ENCODE measurements at regions not wholly inside any gene's neighbourhood (a gene's known extent, or its start where the extent isn't known, plus 50 kb on each side); places are given as distances from the start of the nearest gene placed in this dataset.
"Not testable (repeated sequence)": the region's sequence is repeated elsewhere in the genome, so short reads cannot be mapped to it uniquely, and the experiment has no call there.

GRCh38 chr2:111252436-111252835, 131.7 kb downstream of the BCL2L11 start:
- DNase-seq: no peak

DNA sequence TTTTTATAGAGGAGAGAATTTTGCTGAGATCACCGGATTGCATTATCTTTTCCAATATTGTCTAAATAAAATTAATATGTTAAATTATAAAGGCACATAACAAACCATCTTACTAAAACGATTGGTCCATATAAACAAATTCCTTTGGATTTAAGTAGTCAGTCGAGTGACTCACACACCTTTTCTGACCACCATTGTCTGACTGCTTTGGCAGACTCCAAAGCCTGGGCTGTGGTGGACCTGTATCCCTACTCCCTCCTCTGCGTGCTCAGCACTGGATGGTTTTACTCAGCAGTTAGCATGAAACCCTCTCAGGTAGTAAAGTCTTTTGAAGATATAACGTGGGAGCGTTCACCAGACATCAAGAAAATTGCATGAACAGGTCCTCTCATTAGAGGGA, 134.2 kb downstream of the BCL2L11 start:
- DNase-seq: not testable (repeated sequence)

GRCh38 chr2:111256628-111257027, 135.9 kb downstream of the BCL2L11 start:
- not testable (repeated sequence) for DNase-seq

DNA sequence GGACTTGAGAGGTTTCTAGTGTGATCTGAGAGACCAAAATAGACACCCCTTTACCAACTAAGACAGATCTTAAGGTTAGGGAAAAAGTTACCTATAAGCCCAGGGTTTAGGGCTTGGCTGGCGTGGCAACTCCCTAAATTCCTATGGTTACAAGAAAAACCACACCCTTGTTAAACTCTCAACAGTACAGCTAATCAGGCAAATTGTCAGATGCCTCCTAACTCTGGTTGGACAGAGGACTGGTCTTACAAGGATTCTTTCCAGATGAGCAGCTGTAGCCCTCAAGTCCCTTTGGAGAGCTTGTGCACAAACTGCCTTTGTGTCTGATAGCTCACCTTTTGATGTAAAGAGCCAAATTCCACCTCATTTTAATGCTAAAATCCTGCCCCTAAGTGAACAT, 136.9 kb downstream of the BCL2L11 start:
- not testable (repeated sequence) for DNase-seq

- not testable (repeated sequence) for DNase-seq
Observed at GRCh38 chr2:111258318-111258717, 137.6 kb downstream of the BCL2L11 start.

DNA sequence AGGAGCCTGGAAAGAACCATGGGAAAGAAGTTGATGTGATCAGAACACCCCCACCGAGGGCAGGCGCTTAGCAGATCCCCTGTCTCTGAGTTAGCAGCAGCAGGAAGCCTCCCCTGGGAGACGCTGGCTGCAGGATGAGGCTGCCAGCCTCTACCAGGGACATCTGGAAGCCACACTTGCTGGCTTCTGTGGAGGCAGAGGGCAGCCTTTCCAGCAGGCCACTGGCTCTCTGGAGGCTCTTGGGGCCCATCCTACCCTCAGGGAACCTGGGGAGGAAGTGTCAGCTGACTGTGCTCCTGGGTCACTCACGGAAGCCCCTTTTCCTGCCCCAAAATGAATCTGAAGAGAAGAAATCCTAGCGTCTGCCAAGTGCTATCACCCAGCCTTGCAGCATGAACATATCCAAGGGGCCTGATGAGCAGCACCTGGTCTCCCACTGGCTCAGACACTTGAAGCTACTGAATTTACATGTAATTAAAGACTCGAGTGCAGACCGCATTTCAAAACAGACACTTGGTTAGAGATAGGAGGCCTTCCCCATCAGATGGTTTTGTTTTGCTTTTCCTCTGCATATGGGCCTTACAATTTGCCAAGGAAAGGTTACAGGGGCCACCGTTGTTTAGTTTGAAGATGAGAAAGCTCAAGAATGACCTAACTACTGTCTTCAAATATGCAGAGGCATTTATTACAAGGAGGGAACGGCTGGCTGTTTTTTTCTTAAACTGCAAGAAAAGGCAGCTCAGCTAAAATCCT, 142.1 kb downstream of the BCL2L11 start:
- DNase-seq: not testable (repeated sequence)

DNA sequence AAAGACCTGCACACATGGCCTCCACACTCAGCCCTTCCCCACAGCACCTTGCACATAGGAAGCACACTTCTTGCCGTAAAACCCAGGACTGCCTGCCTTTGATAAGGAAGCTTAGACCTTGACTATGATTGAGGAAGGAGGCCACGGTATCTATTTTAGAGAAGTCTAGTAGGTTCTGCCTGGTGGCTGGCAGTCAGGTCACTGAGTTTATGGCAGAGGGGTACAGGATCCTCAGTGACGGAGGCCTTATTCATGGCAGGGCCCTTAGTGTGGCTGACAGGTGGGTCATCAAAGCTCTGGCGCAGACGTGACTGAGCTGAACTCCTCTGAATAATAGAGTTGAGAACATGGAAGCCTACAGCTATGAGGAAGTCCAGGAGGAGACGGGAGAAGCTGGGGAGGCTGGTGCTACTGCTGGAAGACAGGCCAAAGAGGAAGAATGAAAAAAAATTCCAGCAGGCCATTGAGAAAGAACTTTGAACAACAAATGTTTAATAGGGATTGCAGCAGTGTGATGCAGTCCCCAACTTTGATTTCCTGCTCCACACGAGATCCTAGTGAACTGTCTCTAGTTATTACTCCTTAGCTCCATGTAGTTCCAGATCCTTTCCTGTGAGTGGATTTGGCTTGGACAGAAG, 142.8 kb downstream of the BCL2L11 start:
- DNase-seq: not testable (repeated sequence)

DNA sequence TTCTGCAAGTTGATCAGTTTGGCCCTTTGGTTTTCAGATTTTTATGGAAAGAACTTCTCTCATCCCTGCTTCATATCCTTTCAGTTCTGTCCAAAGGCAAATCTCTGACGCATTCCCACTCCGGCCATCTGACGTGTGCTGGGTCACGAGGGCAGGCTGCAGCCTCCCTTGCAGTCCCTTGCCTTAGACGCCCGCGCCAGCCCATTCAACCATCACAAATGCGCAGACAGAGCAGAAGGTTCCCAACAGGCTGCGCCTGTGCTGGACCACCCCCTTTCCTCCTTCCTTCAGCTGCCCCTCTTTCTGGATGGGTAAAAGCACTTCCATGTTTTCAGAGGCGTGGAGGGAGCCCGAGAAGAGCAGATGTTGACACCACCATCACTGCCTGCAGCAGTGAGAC, 144.2 kb downstream of the BCL2L11 start:
- not testable (repeated sequence) for DNase-seq

DNA sequence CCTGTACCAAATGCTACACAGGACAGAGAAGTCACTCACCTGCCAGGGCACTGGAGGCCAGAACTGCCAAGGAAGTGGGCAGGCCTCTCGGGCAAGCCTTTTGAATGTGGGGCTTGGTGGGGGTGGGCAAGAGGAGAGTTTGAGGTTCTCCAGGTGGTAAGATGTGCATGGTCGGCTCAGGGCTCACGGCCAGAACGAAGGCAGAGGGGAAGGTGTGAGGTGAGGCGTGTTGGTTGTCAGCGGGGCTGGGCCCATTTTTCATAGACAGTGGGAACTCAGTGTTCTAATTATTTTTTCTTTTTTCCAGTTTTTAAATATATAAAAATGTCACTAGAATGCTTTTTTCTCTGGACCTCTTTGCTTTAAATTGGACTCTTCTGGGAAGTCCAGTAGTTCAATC, 145.8 kb downstream of the BCL2L11 start:
- not testable (repeated sequence) for DNase-seq

DNA sequence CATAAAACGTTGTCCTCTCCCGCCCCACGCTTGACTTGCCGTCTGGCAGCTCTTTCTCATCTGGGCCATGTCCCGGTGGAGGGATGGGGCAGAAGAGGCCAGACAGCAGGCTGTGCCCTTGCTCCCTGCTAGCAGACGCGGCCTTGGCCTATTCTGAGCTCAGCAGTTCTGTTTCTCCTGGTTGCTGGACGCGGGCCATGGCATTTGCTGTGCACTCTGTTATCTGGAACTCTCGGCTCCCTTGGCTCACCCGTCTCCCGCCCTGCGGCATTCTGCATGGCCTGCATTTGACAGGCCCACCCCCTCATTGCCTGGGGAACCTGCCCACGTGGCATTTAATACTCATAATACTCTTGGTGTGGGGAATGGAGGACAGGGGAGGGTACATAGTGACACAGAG, 146.3 kb downstream of the BCL2L11 start:
- not testable (repeated sequence) for DNase-seq

DNA sequence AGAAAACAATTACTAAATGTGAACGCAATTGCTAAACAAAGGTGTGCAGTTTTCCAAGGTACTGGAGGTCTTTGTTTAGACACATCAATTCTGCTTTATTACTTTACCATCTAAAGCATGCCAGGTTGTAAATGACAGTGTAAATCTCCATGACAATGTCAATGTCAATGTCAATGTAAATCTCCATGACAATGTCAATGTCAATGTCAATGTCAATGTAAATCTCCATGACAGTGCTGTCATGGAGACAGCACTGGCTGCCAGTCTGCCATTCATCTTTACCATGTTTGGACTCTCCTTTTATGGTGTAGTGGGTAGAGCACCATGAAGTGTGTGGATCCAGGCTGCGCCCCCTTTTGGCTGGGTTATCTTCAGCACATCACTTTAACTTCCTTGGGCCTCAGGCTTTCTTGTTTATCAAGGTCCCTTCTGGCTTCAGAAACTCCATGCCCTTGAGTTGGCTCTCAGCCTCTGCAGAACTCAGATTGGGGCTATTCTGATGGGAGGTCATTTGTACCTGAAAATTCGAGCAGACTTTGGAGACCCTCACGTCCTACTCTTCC, 149.1 kb downstream of the BCL2L11 start:
- DNase-seq: not testable (repeated sequence)

DNA sequence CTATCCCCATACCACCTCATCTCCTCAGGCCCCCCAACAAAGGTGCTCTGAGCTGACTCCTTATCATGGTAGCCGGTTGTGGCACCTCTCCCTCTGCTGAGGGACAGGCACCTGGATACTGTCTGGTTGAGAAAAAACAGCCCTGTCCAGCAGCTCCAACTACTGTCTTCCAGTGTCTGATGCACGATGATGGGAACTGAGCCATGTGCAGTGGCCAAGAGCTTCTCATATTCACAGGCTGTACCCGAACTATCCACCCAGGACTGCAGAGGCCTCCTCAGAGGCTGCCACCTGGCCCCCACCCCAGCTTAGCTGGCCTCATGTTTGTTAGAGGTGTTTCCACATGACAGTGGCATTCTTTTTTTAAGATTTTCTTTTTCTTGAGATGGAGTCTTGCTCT, 149.9 kb downstream of the BCL2L11 start:
- DNase-seq: not testable (repeated sequence)

DNA sequence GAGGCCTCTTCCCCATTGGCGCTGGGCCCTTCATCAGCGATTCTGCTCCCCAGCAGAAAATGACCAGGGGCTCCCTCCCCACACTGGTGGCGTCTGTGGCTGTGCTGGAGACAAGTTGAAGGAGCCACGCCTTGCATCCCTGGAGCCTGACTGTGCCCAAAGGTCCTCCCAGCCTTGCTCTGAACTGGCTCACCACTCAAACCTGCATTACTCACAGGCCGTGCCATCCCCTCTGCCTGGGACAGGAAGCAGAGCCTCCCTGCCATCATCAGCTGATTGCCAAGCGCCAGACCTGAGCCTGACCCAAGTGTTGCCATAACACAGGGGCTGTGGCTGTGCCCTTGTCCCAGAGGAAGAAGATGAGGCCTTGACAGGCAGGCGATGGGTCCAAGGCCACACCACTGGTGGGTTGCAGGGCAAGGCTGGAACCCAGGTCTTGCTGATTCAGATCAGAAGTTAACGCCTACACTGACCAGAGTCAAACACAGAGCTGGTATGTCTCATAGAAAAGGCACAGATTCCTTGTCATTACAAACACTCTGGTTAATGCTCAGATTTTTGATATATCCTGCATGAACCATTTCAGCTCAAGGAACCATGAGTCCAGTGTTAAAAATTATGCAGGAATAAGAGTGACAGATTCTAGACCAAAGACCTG, 151.1 kb downstream of the BCL2L11 start:
- not testable (repeated sequence) for DNase-seq

DNA sequence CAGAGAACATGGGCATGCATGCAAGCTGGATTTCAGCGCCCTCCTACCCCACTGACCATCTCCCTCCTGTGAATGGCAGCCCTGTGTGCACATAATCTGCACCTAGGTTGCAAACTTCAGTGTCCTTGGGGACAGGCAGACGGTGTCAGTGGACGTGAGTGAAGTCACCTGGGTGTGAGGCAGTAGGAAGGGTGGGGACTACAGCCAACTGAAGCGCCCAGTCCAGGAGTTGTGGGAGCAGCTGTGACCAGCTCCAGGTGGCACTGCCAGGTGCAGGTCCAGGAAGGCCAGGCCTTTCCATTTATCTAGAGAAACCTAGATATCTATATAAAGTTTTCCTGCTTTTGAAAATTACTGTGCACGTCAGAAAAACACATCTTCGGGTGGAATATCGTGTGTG, 152.3 kb downstream of the BCL2L11 start:
- not testable (repeated sequence) for DNase-seq

- not testable (repeated sequence) for DNase-seq
Observed at GRCh38 chr2:111275047-111275853, 154.5 kb downstream of the BCL2L11 start.

- not testable (repeated sequence) for DNase-seq
Observed at GRCh38 chr2:111275854-111276171, 155.1 kb downstream of the BCL2L11 start.

DNA sequence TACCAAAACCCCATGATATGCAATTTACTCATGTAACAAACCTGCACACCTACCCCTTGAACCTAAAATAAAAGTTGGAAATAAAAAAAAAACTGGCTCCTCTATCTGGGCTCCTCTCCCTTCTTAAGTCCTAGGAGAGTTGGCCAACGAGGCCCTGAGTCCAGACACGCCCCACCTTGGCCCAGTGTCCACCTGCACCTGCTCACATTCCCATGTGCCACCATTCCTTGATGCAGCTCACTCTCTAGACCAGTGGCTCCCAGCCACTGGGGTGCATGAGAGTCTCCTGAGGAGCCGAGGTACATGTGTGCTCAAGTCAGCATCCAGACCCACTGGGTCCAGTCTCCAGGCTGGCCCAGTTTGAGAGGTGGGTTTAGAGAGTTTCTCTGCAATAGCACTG, 157.4 kb downstream of the BCL2L11 start:
- DNase-seq: not testable (repeated sequence)

- DNase-seq: not testable (repeated sequence)
Observed at GRCh38 chr2:111280709-111281286, 160.1 kb downstream of the BCL2L11 start.

GRCh38 chr2:111282162-111282561, 161.4 kb downstream of the BCL2L11 start:
- DNase-seq: not testable (repeated sequence)

GRCh38 chr2:111287646-111288568, 167.2 kb downstream of the BCL2L11 start:
- DNase-seq: not testable (repeated sequence)

- DNase-seq: not testable (repeated sequence)
Observed at GRCh38 chr2:111290370-111290769, 169.7 kb downstream of the BCL2L11 start.

Measured in activated naive CD4-positive, alpha-beta T cell treated with anti-CD3 and anti-CD28 coated beads, Interleukin-2, amount 50 U/mL, for 16 hours (primary cell).